PC-9 (cell line): ENCODE measurements at regions not wholly inside any gene's neighbourhood (a gene's known extent, or its start where the extent isn't known, plus 50 kb on each side); places are given as distances from the start of the nearest gene placed in this dataset.
A peak's percentile ranks its signal among the peaks of the same experiment; 100 is the strongest.

Experiments
- BruUV-seq: library from RNA; stranded (reverse); fragments of 400-500 nt; replicated peaks from 2 replicates; lab custom pipeline; 2021; lab: Mats Ljungman, UMichigan
- CTCF ChIA-PET: fragments of 300-600 bp; sonication (Branson Sonifier 250); formaldehyde crosslinking; loops from one replicate; lab custom pipeline; 2022; ENCODE audit warnings: antibody characterized with exemption; lab: Charles Lee
- POLR2A ChIA-PET: fragments of 300-600 bp; sonication (Branson Sonifier 250); formaldehyde crosslinking; loops from one replicate; lab custom pipeline; 2022; ENCODE audit warnings: antibody characterized with exemption; ENCODE audit not compliant: unreplicated experiment; lab: Charles Lee
- DNase-seq, 2 experiments: peaks; one replicate each; pipeline versions ENCODE4 v3.0.0 to v3.0.0-alpha.2; 2015 to 2022; ENCODE audit warnings: mixed read lengths in 1 of 2
- H2AFZ ChIP-seq: fragments of 200-600 bp; sonication (generic); 2 replicates; pipeline ENCODE4 v1.8.1; 2017; ENCODE audit warnings: antibody characterized with exemption
- H3F3A ChIP-seq: fragments of 200-600 bp; sonication (generic); 2 replicates; pipeline ENCODE4 v1.8.1; 2017; ENCODE audit warnings: antibody characterized with exemption, mild to moderate bottlenecking, low read depth; ENCODE audit not compliant: insufficient read depth
- H3K27ac ChIP-seq: fragments of 200-600 bp; sonication (generic); 2 replicates; pipeline ENCODE4 v1.6.1; 2016; ENCODE audit warnings: mixed run types
- H3K27me3 ChIP-seq: fragments of 200-600 bp; sonication (generic); 2 replicates; pipeline ENCODE4 v1.6.1; 2016; ENCODE audit warnings: low read depth, mixed run types; ENCODE audit not compliant: insufficient read depth
- H3K36me3 ChIP-seq: fragments of 200-600 bp; sonication (generic); 2 replicates; pipeline ENCODE4 v1.6.1; 2016; ENCODE audit warnings: low read depth, mixed run types
- H3K4me1 ChIP-seq: fragments of 200-600 bp; sonication (generic); replicated peaks from 2 replicates; pipeline ENCODE4 v1.6.1; 2016; ENCODE audit warnings: mixed run types; ENCODE audit not compliant: insufficient read depth
- H3K4me2 ChIP-seq: fragments of 200-600 bp; sonication (generic); 2 replicates; pipeline ENCODE4 v1.6.1; 2017; ENCODE audit warnings: mixed run types
- H3K4me3 ChIP-seq: fragments of 200-600 bp; sonication (generic); 2 replicates; pipeline ENCODE4 v1.6.1; 2016; ENCODE audit warnings: mixed run types
- H3K79me2 ChIP-seq: fragments of 200-600 bp; sonication (generic); 2 replicates; pipeline ENCODE4 v1.6.1; 2017; ENCODE audit warnings: low read depth, mixed run types
- H3K9me2 ChIP-seq: fragments of 200-600 bp; sonication (generic); 2 replicates; pipeline ENCODE4 v1.8.1; 2017; ENCODE audit warnings: mild to moderate bottlenecking; ENCODE audit not compliant: insufficient read depth
- H3K9me3 ChIP-seq: fragments of 200-600 bp; sonication (generic); 2 replicates; pipeline ENCODE4 v1.8.1; 2016; ENCODE audit warnings: low read depth; ENCODE audit not compliant: insufficient read depth
- H4K20me1 ChIP-seq: fragments of 200-600 bp; sonication (generic); 2 replicates; pipeline ENCODE4 v1.8.1; 2017; ENCODE audit not compliant: insufficient read depth
- CTCF ChIP-seq: fragments of 200-600 bp; sonication (generic); conservative IDR thresholded peaks from 2 replicates; pipeline ENCODE4 v1.6.1; 2017; ENCODE audit warnings: mixed run types, antibody characterized with exemption, mild to moderate bottlenecking, moderate library complexity
- EZH2 ChIP-seq: fragments of 200-600 bp; sonication (generic); IDR thresholded peaks from 2 replicates; pipeline ENCODE4 v1.8.0; 2017; ENCODE audit warnings: antibody characterized with exemption, low read depth
- intact Hi-C: fragments of 100-400 bp; cut with micrococcal nuclease; formaldehyde crosslinking; loops from one replicate; pipeline ENCODE4 v1.10.0; 2022; ENCODE audit not compliant: unreplicated experiment

- no peaks in the 10 kb centered on the region for H3K79me2 ChIP-seq
- peaks cover 7% of the 10 kb centered on the region for H3K27me3 ChIP-seq
- ChIA-PET POLR2A (interaction anchor here (0.5 kb wide), 1 partner anchor 140 kb away, joined by 3 read pairs; no protein-coding TSS in a partner anchor), CTCF (no interaction called here)
- intact Hi-C loops: no loop called here
- H3K27ac ChIP-seq: no peak overlapping the region
- H3K4me2 ChIP-seq: no peak overlapping the region
- H3K4me1 ChIP-seq: no peaks in the 10 kb centered on the region
- DNase-seq: no peak
- no peaks in the 10 kb centered on the region for H3K9me2 ChIP-seq
- no peaks in the 10 kb centered on the region for H4K20me1 ChIP-seq
- BruUV-seq: no TSS peak
- TF ChIP-seq EZH2 (no peak), CTCF (no peak)
- no peak overlapping the region for H2AFZ ChIP-seq
- no peaks in the 10 kb centered on the region for H3K36me3 ChIP-seq
- H3K9me3 ChIP-seq: no peaks in the 10 kb centered on the region
- H3F3A ChIP-seq: no peaks in the 10 kb centered on the region
- H3K4me3 ChIP-seq: no peak overlapping the region
Measured at GRCh38 chr10:28391283-28391682, 88.4 kb upstream of the MPP7 start.

GRCh38 chr10:28393956-28394568, 91.2 kb upstream of the MPP7 start:
- intact Hi-C loops: no loop called here
- no TSS peak for BruUV-seq
- H2AFZ ChIP-seq: no peak overlapping the region

GRCh38 chr10:28396331-28396730, 93.5 kb upstream of the MPP7 start:
- TF ChIP-seq EZH2 (no peak), CTCF (no peak)
- BruUV-seq: no TSS peak
- DNase-seq: no peak
- intact Hi-C loops: no loop called here
- H4K20me1 ChIP-seq: no peaks in the 10 kb centered on the region
- no peaks in the 10 kb centered on the region for H3K36me3 ChIP-seq
- H3K4me3 ChIP-seq: no peak overlapping the region
- ChIA-PET CTCF (no interaction called here), POLR2A (no interaction called here)
- peaks cover 19% of the 10 kb centered on the region for H3K27me3 ChIP-seq
- H3K27ac ChIP-seq: no peak overlapping the region
- no peaks in the 10 kb centered on the region for H3K4me1 ChIP-seq
- no peaks in the 10 kb centered on the region for H3K79me2 ChIP-seq
- H3K4me2 ChIP-seq: no peak overlapping the region
- H3K9me3 ChIP-seq: no peaks in the 10 kb centered on the region
- H3K9me2 ChIP-seq: no peaks in the 10 kb centered on the region
- H3F3A ChIP-seq: no peaks in the 10 kb centered on the region
- no peak overlapping the region for H2AFZ ChIP-seq

More at GRCh38 chr10:28393956-28394568, 91.2 kb upstream of the MPP7 start:
- ChIA-PET CTCF (interaction anchor here (0.6 to 1.2 kb wide), 4 partner anchors 91 to 722 kb away, joined by 3 to 5 read pairs (median 4); partner anchors contain the start of gene MPP7), POLR2A (no interaction called here)
- Histone ChIP-seq H3K36me3 (no peaks in the 10 kb centered on the region), H3K27ac (no peak overlapping the region), H3K27me3 (peaks cover 12% of the 10 kb centered on the region), H3K9me3 (no peaks in the 10 kb centered on the region), H3K4me3 (no peak overlapping the region), H3K79me2 (no peaks in the 10 kb centered on the region), H3K9me2 (no peaks in the 10 kb centered on the region), H4K20me1 (no peaks in the 10 kb centered on the region), H3K4me1 (no peaks in the 10 kb centered on the region), H3F3A (no peaks in the 10 kb centered on the region), H3K4me2 (no peak overlapping the region)
- peak; percentile 43 to 46 for DNase-seq
- TF ChIP-seq EZH2: no peak
- peak; percentile 86 for TF ChIP-seq CTCF
